AG04450 (cell line): ENCODE measurements at regions not wholly inside any gene's neighbourhood (a gene's known extent, or its start where the extent isn't known, plus 50 kb on each side); places are given as distances from the start of the nearest gene placed in this dataset.

Source experiments
- CTCF ChIA-PET: fragments of 300-600, 350-600 bp; formaldehyde crosslinking; extraction: SDS; loops from one replicate; lab custom pipeline; 2022; ENCODE audit warnings: antibody characterized with exemption, inconsistent platforms; lab: Charles Lee
- POLR2A ChIA-PET: fragments of 350-600 bp; formaldehyde crosslinking; extraction: SDS; loops from one replicate; lab custom pipeline; 2021; ENCODE audit warnings: antibody characterized with exemption, inconsistent platforms; lab: Yijun Ruan, JAX
- DNase-seq: peaks from one replicate; pipeline ENCODE4 v3.0.0-alpha.2; 2011; ENCODE audit warnings: low read depth, low spot score
- H3K27ac ChIP-seq: one replicate; pipeline ENCODE4 v1.5.1; 2012; ENCODE audit warnings: low read depth, low read length, control low read depth
- H3K27me3 ChIP-seq: one replicate; pipeline ENCODE4 v1.6.0; 2012; ENCODE audit warnings: low read length; ENCODE audit not compliant: control insufficient read depth, insufficient read depth
- H3K4me3 ChIP-seq: 2 replicates; pipeline ENCODE4 v1.5.1; 2011; ENCODE audit warnings: mild to moderate bottlenecking, low read depth, low read length, control low read depth
- H3K9me3 ChIP-seq: 2 replicates; pipeline ENCODE4 v1.5.1; 2012; ENCODE audit warnings: low read length; ENCODE audit not compliant: control insufficient read depth, insufficient read depth
- TF ChIP-seq, protein P1 (sequence below): IDR thresholded peaks from 2 replicates; pipeline ENCODE4 v1.5.1; 2011; ENCODE audit warnings: low read depth, low read length, control low read depth, inconsistent platforms

DNA sequence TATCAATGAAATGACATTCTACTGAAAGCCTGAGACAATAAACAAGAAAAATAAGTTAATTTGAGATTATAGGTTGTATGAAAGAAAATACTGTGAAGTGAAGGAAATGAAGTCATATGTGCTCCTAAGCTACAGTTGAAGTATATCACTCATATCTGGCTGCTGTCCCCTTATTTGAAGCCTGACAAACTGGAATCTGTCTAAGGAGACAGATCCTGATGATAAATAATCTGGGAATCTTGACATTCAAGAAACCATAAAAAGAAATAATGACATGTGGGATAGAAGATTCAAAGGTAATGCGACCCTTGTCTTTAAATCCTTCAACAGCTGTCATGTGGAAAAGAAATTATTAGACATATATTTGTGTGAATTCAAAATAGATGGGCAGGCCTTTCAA is 424.5 kb upstream of the LMCD1 start:
- DNase-seq = no peak
- no peaks in the 10 kb centered on the region for H3K9me3 ChIP-seq
- no peaks in the 10 kb centered on the region for H3K27me3 ChIP-seq
- POLR2A ChIA-PET = no interaction called here
- H3K4me3 ChIP-seq = no peak overlapping the region
- no peak overlapping the region for H3K27ac ChIP-seq
- CTCF ChIA-PET = no interaction called here
- TF ChIP-seq, protein P1, sequence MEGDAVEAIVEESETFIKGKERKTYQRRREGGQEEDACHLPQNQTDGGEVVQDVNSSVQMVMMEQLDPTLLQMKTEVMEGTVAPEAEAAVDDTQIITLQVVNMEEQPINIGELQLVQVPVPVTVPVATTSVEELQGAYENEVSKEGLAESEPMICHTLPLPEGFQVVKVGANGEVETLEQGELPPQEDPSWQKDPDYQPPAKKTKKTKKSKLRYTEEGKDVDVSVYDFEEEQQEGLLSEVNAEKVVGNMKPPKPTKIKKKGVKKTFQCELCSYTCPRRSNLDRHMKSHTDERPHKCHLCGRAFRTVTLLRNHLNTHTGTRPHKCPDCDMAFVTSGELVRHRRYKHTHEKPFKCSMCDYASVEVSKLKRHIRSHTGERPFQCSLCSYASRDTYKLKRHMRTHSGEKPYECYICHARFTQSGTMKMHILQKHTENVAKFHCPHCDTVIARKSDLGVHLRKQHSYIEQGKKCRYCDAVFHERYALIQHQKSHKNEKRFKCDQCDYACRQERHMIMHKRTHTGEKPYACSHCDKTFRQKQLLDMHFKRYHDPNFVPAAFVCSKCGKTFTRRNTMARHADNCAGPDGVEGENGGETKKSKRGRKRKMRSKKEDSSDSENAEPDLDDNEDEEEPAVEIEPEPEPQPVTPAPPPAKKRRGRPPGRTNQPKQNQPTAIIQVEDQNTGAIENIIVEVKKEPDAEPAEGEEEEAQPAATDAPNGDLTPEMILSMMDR = no peak

DNA sequence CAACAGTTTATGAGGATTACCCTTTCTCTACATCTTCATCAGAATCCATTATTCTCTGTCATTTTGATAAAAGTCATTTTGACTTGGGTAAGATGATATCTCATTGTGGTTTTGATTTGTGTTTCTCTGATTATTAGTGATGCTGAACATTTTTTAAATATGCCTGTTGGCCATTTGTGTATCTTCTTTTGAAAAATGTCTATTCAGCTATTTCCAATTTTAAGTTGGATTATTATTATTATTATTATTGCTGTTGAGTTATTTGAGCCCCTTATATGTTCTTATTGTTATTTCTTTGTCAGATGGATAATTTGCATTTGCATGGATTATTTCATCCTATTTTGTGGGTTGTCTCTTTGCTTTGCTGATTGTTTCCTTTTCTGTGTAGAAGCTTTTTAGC is 421.2 kb upstream of the LMCD1 start:
- Histone ChIP-seq H3K9me3 (no peaks in the 10 kb centered on the region), H3K4me3 (no peak overlapping the region), H3K27me3 (no peaks in the 10 kb centered on the region), H3K27ac (no peak overlapping the region)
- no peak for DNase-seq
- POLR2A ChIA-PET = no interaction called here
- CTCF ChIA-PET = no interaction called here
- TF ChIP-seq, protein P1 = no peak

DNA sequence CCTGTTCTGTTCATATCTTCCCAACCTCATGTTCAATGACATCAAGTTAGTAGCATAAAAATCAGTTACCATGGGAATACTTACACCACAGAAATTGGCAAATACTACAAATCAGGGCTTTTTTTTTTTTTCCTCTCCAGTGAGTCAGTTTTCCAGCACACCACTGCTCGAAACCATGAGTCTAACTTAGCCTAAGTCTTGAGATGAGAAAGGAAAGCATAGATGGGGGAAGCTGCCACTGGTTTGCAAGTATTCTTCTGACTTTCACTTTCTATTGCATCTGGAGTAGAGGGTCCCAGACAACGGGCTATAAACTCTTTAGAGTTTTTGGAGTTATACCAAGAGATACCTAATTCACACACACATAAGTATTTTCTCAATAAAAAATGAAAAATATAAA is 416.1 kb upstream of the LMCD1 start:
- POLR2A ChIA-PET = no interaction called here
- Histone ChIP-seq H3K9me3 (no peaks in the 10 kb centered on the region), H3K4me3 (no peak overlapping the region), H3K27me3 (no peaks in the 10 kb centered on the region), H3K27ac (no peak overlapping the region)
- TF ChIP-seq, protein P1 = no peak
- CTCF ChIA-PET = no interaction called here
- DNase-seq = no peak

DNA sequence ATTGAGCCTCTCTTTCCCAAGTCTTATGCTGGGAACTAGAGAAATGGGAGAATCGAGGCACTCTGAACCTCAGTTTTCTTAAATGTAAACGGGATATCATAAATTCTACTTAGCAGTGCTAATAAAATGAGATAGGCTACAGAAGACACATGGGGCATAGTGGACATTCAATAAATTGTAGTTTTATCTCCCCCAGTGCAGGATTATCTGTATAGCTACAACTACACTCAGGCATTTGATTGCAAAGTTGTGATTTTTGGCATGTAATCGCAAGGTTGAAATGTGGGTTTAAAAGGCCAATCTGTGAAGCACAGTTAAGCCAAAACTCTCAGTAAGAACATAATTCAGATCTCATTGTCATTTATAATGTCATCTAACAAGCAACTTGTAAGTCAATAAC is 413.7 kb upstream of the LMCD1 start:
- DNase-seq = no peak
- Histone ChIP-seq H3K27ac (no peak overlapping the region), H3K27me3 (no peaks in the 10 kb centered on the region), H3K9me3 (no peaks in the 10 kb centered on the region), H3K4me3 (no peak overlapping the region)
- CTCF ChIA-PET = no interaction called here
- POLR2A ChIA-PET = no interaction called here
- TF ChIP-seq, protein P1 = no peak

DNA sequence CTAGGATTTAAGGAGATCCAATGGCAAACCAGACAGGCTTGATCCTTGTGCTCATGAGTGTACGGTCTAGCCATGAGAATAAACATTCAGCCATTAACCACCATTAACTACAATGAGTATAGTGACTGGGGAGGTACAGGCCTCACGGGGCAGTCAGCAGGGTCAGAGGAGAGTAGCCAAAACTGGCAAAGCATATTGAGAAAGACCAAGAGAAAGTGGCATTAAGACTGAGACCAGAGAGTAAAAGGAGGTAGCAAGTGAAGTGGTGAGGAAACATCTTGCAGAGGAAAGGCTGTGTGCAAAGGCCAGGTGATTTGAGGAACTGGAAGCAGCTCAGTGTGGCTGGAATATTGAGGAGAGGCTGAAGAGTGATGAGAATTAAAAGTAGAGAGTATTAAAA is 407.2 kb upstream of the LMCD1 start:
- Histone ChIP-seq H3K4me3 (no peak overlapping the region), H3K27ac (no peak overlapping the region), H3K9me3 (no peaks in the 10 kb centered on the region), H3K27me3 (no peaks in the 10 kb centered on the region)
- TF ChIP-seq, protein P1 = no peak
- CTCF ChIA-PET = no interaction called here
- POLR2A ChIA-PET = no interaction called here
- DNase-seq = no peak
